SU-DHL-6 (cell line): ENCODE measurements at regions not wholly inside any gene's neighbourhood (a gene's known extent, or its start where the extent isn't known, plus 50 kb on each side); places are given as distances from the start of the nearest gene placed in this dataset.

Experiments used
- EZH2phosphoT487 ChIP-seq: fragments of 200-600 bp; sonication (generic), shearing (Covaris generic); conservative IDR thresholded peaks from 2 replicates; pipeline ENCODE4 v1.6.1; 2018; ENCODE audit warnings: mild to moderate bottlenecking, antibody characterized with exemption, low read length, moderate library complexity, mixed read lengths
- TF ChIP-seq, protein P1 (sequence below): fragments of 200-600 bp; sonication (generic); IDR thresholded peaks from one replicate; pipeline ENCODE4 v1.5.1; 2017; ENCODE audit warnings: antibody characterized with exemption, mild to moderate bottlenecking, low read length, moderate library complexity; ENCODE audit not compliant: insufficient read depth, poor library complexity, severe bottlenecking

- TF ChIP-seq, protein P1, sequence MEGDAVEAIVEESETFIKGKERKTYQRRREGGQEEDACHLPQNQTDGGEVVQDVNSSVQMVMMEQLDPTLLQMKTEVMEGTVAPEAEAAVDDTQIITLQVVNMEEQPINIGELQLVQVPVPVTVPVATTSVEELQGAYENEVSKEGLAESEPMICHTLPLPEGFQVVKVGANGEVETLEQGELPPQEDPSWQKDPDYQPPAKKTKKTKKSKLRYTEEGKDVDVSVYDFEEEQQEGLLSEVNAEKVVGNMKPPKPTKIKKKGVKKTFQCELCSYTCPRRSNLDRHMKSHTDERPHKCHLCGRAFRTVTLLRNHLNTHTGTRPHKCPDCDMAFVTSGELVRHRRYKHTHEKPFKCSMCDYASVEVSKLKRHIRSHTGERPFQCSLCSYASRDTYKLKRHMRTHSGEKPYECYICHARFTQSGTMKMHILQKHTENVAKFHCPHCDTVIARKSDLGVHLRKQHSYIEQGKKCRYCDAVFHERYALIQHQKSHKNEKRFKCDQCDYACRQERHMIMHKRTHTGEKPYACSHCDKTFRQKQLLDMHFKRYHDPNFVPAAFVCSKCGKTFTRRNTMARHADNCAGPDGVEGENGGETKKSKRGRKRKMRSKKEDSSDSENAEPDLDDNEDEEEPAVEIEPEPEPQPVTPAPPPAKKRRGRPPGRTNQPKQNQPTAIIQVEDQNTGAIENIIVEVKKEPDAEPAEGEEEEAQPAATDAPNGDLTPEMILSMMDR = no peak
- TF ChIP-seq EZH2phosphoT487 = no peak
Measured at GRCh38 chr2:12538138-12538694, 178.5 kb upstream of the TRIB2 start.
